ENCODE measurements at regions not wholly inside any gene's neighbourhood (a gene's known extent, or its start where the extent isn't known, plus 50 kb on each side); places are given as distances from the start of the nearest gene placed in this dataset.
A peak's percentile ranks its signal among the peaks of the same experiment; 100 is the strongest.

DNA sequence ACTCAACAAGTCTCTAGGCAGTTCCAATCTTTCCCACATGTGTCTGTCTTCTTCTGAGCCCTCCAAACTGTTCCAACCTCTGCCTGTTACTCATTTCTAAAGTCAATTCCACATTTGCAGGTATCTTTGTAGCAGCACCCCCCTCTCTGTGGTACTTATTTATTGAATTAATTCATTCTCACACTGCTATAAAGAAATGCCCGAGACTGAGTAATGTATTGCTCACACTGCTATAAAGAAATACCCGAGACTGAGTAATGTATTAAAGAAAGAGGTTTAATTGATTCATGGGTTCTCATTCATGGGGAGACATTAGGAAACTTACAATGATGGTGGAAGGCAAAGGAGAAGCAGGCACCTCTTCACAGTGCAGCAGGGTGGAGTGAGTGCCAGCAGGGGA, 1413.8 kb downstream of the SI start:
- POLR2A ChIA-PET = no interaction called here
- no peaks in the 10 kb centered on the region for H3K4me1 ChIP-seq
- CTCF ChIA-PET = no interaction called here
- ATAC-seq = no peak
- no peak for FAIRE-seq
- H3K27ac ChIP-seq = no peak overlapping the region
- no peak for DNase-seq (ENCODE audit: low read depth in 1 of 2, low spot score in 1 of 2)
- no peaks in the 10 kb centered on the region for H3K9me3 ChIP-seq
- WGBS (ENCODE audit: missing lambda C conversion rate) = 16% methylated on average over 2 of the region's 2 CpGs
- H3K4me2 ChIP-seq = no peak overlapping the region
- H3K4me3 ChIP-seq = no peak overlapping the region
- TF ChIP-seq ZC3H11A (IDR thresholded peaks at IDR 0.05) = no peak
- TF ChIP-seq, protein P1, sequence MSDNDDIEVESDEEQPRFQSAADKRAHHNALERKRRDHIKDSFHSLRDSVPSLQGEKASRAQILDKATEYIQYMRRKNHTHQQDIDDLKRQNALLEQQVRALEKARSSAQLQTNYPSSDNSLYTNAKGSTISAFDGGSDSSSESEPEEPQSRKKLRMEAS (IDR thresholded peaks at IDR 0.05) = no peak
- no peak for TF ChIP-seq GATA3 (IDR thresholded peaks at IDR 0.05; ENCODE audit: borderline replicate concordance)
- TF ChIP-seq EP300 (IDR thresholded peaks at IDR 0.05) = no peak
- TF ChIP-seq ESRRA (IDR thresholded peaks at IDR 0.05; ENCODE audit: borderline replicate concordance, low read length) = no peak
- TF ChIP-seq JUNB (IDR thresholded peaks at IDR 0.05) = no peak
- no peak for TF ChIP-seq CHD2 (IDR thresholded peaks at IDR 0.05; ENCODE audit: low read length, partially characterized antibody)
- TF ChIP-seq HOXA7 (CRISPR knock-in tag; IDR thresholded peaks at IDR 0.05) = no peak
- no peak for TF ChIP-seq MYC (IDR thresholded peaks at IDR 0.05; ENCODE audit: borderline replicate concordance, low read length)

DNA sequence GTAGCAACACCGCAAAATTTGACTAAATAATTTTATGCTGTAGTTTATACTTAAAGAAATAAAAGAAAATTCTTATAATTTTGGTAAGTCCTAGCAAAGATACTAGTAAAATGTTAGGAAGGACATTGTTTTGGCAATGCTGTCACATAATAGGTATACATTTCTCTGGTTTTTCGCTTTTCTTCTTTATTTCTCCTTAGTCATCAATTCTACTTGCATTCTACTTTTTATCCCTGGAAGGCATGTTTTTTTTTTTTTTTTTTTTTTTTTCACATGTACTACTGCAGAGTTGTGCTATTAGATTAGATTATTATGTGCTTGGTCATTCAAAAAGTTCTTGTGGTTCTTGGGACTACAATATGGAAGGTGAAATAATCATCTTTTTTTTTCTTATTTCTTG, 1421.2 kb downstream of the SI start:
- DNase-seq (ENCODE audit: low read depth in 1 of 2, low spot score in 1 of 2) = no peak
- Histone ChIP-seq H3K4me1 (no peaks in the 10 kb centered on the region), H3K4me3 (no peak overlapping the region), H3K27ac (no peak overlapping the region), H3K4me2 (no peak overlapping the region), H3K9me3 (no peaks in the 10 kb centered on the region; the same call in 2 of the 3 replicates)
- no peak for ATAC-seq
- ChIA-PET CTCF (no interaction called here), POLR2A (no interaction called here)
- 63% methylated on average over 2 of the region's 2 CpGs for WGBS (ENCODE audit: missing lambda C conversion rate)
- TF ChIP-seq KDM1A (IDR thresholded peaks at IDR 0.05; ENCODE audit: low read depth) = no peak
- peak; percentile 32 for TF ChIP-seq MAFK (IDR thresholded peaks at IDR 0.05; ENCODE audit: partially characterized antibody)
- FAIRE-seq = no peak

DNA sequence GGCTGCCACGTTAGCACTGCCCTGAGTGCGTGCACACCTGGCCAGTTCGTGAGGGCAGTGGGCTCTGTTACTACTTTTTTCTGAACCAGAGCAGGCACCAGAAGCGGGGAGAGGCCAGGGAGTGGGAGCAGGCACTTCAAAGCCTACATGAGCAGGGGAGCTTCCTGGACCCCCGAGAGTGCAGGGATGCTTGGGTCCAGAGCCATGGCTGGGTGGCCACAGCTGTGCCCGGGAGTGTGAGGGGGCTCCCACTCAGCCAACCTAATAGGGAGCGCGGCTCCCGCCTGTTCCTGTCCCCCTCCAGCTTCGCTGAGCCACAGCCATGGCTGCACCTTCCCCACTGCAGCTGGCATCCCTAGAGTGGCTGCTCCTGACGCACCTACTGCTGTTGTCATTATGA, 1423.3 kb downstream of the SI start:
- Histone ChIP-seq H3K4me3 (no peak overlapping the region), H3K4me1 (no peaks in the 10 kb centered on the region), H3K9me3 (no peaks in the 10 kb centered on the region; the same call in 2 of the 3 replicates), H3K27ac (no peak overlapping the region), H3K4me2 (no peak overlapping the region)
- FAIRE-seq (no peak), DNase-seq (ENCODE audit: low read depth in 1 of 2, low spot score in 1 of 2) (no peak), ATAC-seq (no peak)
- CTCF ChIA-PET = no interaction called here
- POLR2A ChIA-PET = no interaction called here
- TF ChIP-seq POLR2AphosphoS2 (conservative IDR thresholded peaks at IDR 0.05; ENCODE audit: low read length) = no peak
- TF ChIP-seq, protein P2, sequence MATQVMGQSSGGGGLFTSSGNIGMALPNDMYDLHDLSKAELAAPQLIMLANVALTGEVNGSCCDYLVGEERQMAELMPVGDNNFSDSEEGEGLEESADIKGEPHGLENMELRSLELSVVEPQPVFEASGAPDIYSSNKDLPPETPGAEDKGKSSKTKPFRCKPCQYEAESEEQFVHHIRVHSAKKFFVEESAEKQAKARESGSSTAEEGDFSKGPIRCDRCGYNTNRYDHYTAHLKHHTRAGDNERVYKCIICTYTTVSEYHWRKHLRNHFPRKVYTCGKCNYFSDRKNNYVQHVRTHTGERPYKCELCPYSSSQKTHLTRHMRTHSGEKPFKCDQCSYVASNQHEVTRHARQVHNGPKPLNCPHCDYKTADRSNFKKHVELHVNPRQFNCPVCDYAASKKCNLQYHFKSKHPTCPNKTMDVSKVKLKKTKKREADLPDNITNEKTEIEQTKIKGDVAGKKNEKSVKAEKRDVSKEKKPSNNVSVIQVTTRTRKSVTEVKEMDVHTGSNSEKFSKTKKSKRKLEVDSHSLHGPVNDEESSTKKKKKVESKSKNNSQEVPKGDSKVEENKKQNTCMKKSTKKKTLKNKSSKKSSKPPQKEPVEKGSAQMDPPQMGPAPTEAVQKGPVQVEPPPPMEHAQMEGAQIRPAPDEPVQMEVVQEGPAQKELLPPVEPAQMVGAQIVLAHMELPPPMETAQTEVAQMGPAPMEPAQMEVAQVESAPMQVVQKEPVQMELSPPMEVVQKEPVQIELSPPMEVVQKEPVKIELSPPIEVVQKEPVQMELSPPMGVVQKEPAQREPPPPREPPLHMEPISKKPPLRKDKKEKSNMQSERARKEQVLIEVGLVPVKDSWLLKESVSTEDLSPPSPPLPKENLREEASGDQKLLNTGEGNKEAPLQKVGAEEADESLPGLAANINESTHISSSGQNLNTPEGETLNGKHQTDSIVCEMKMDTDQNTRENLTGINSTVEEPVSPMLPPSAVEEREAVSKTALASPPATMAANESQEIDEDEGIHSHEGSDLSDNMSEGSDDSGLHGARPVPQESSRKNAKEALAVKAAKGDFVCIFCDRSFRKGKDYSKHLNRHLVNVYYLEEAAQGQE (IDR thresholded peaks at IDR 0.05) = no peak
- TF ChIP-seq, protein P3, sequence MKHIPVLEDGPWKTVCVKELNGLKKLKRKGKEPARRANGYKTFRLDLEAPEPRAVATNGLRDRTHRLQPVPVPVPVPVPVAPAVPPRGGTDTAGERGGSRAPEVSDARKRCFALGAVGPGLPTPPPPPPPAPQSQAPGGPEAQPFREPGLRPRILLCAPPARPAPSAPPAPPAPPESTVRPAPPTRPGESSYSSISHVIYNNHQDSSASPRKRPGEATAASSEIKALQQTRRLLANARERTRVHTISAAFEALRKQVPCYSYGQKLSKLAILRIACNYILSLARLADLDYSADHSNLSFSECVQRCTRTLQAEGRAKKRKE (CRISPR knock-in tag; IDR thresholded peaks at IDR 0.05; ENCODE audit: low read depth) = no peak
- no peak for TF ChIP-seq ZFP36 (IDR thresholded peaks at IDR 0.05; ENCODE audit: borderline replicate concordance, partially characterized antibody)
- TF ChIP-seq ESRRA (IDR thresholded peaks at IDR 0.05; ENCODE audit: borderline replicate concordance, low read length) = no peak
- TF ChIP-seq GATA3 (IDR thresholded peaks at IDR 0.05; ENCODE audit: borderline replicate concordance) = no peak
- no peak for TF ChIP-seq SREBF2 (IDR thresholded peaks at IDR 0.05)
- TF ChIP-seq, protein P4, sequence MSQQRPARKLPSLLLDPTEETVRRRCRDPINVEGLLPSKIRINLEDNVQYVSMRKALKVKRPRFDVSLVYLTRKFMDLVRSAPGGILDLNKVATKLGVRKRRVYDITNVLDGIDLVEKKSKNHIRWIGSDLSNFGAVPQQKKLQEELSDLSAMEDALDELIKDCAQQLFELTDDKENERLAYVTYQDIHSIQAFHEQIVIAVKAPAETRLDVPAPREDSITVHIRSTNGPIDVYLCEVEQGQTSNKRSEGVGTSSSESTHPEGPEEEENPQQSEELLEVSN (IDR thresholded peaks at IDR 0.05; ENCODE audit: borderline replicate concordance, low read depth) = no peak
- TF ChIP-seq RAD21 (conservative IDR thresholded peaks at IDR 0.05 in 1 of 2, IDR thresholded peaks at IDR 0.05 in 1 of 2) = no peak
- no peak for TF ChIP-seq PHF8 (IDR thresholded peaks at IDR 0.05; ENCODE audit: borderline replicate concordance, low read depth)
- TF ChIP-seq, protein P5, sequence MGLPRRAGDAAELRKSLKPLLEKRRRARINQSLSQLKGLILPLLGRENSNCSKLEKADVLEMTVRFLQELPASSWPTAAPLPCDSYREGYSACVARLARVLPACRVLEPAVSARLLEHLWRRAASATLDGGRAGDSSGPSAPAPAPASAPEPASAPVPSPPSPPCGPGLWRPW (IDR thresholded peaks at IDR 0.05) = no peak
- TF ChIP-seq, protein P6, sequence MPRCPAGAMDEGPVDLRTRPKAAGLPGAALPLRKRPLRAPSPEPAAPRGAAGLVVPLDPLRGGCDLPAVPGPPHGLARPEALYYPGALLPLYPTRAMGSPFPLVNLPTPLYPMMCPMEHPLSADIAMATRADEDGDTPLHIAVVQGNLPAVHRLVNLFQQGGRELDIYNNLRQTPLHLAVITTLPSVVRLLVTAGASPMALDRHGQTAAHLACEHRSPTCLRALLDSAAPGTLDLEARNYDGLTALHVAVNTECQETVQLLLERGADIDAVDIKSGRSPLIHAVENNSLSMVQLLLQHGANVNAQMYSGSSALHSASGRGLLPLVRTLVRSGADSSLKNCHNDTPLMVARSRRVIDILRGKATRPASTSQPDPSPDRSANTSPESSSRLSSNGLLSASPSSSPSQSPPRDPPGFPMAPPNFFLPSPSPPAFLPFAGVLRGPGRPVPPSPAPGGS (IDR thresholded peaks at IDR 0.05) = no peak
- WGBS (ENCODE audit: missing lambda C conversion rate) = 50% methylated on average over 10 of the region's 11 CpGs

Data from A549 (cell line).